ENCODE measurements at regions not wholly inside any gene's neighbourhood (a gene's known extent, or its start where the extent isn't known, plus 50 kb on each side); places are given as distances from the start of the nearest gene placed in this dataset.

DNA sequence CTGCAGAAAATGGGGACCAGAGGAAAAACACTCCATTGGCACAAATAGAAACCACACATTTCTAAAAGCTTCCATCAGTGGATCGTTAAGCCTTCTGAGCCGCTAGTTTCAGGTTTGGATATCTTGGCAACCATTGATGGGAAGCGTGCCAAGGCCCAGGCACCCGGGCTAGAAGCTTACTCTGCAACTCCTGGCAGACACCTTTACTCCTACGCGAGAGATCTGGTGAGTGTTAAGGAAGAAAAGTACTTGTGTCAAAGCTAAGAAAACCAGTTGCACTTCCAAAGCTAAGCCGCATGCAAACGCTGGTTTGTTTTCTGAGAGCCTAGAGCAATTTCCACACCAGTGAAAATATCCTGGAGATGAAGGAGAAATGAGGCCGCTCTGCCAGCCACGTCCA, 472.4 kb downstream of the PMP22 start:
- TF ChIP-seq, protein P1, sequence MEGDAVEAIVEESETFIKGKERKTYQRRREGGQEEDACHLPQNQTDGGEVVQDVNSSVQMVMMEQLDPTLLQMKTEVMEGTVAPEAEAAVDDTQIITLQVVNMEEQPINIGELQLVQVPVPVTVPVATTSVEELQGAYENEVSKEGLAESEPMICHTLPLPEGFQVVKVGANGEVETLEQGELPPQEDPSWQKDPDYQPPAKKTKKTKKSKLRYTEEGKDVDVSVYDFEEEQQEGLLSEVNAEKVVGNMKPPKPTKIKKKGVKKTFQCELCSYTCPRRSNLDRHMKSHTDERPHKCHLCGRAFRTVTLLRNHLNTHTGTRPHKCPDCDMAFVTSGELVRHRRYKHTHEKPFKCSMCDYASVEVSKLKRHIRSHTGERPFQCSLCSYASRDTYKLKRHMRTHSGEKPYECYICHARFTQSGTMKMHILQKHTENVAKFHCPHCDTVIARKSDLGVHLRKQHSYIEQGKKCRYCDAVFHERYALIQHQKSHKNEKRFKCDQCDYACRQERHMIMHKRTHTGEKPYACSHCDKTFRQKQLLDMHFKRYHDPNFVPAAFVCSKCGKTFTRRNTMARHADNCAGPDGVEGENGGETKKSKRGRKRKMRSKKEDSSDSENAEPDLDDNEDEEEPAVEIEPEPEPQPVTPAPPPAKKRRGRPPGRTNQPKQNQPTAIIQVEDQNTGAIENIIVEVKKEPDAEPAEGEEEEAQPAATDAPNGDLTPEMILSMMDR (IDR thresholded peaks at IDR 0.05): no peak
- TF ChIP-seq POLR2A (IDR thresholded peaks at IDR 0.05): no peak
